ENCODE measurements at regions not wholly inside any gene's neighbourhood (a gene's known extent, or its start where the extent isn't known, plus 50 kb on each side); places are given as distances from the start of the nearest gene placed in this dataset.

- intact Hi-C loops (cut with micrococcal nuclease; ENCODE audit: unreplicated experiment): loop anchor here (10.0 kb wide), 1 partner anchor 61 kb away; no protein-coding TSS in a partner anchor
- TF ChIP-seq, protein P1, sequence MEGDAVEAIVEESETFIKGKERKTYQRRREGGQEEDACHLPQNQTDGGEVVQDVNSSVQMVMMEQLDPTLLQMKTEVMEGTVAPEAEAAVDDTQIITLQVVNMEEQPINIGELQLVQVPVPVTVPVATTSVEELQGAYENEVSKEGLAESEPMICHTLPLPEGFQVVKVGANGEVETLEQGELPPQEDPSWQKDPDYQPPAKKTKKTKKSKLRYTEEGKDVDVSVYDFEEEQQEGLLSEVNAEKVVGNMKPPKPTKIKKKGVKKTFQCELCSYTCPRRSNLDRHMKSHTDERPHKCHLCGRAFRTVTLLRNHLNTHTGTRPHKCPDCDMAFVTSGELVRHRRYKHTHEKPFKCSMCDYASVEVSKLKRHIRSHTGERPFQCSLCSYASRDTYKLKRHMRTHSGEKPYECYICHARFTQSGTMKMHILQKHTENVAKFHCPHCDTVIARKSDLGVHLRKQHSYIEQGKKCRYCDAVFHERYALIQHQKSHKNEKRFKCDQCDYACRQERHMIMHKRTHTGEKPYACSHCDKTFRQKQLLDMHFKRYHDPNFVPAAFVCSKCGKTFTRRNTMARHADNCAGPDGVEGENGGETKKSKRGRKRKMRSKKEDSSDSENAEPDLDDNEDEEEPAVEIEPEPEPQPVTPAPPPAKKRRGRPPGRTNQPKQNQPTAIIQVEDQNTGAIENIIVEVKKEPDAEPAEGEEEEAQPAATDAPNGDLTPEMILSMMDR (conservative IDR thresholded peaks at IDR 0.05; ENCODE audit: low read depth, low read length): no peak
- no peak for TF ChIP-seq EZH2 (IDR thresholded peaks at IDR 0.05; ENCODE audit: borderline replicate concordance, low read depth, low read length, poor library complexity, severe bottlenecking)
- BruUV-seq (replicated peaks): no TSS peak
- H3K4me1 ChIP-seq (ENCODE audit: insufficient read depth, low read length, poor library complexity, severe bottlenecking): no peaks in the 10 kb centered on the region
- no peak overlapping the region for H3K4me3 ChIP-seq (ENCODE audit: low read depth, low read length, poor library complexity, severe bottlenecking)
- H3K36me3 ChIP-seq (ENCODE audit: insufficient read depth, low read length, poor library complexity, severe bottlenecking): no peaks in the 10 kb centered on the region
- H3K27ac ChIP-seq (ENCODE audit: low read depth, low read length, poor library complexity, severe bottlenecking): no peak overlapping the region
- no peak for DNase-seq (ENCODE audit: low spot score)
- CTCF ChIA-PET: no interaction called here
- peaks cover 17% of the 10 kb centered on the region for H3K9me3 ChIP-seq (ENCODE audit: low read depth, low read length, poor library complexity, severe bottlenecking)
- H3K27me3 ChIP-seq (replicated peaks; ENCODE audit: insufficient read depth, low read depth, low read length, poor library complexity): no peaks in the 10 kb centered on the region
- POLR2A ChIA-PET (ENCODE audit: low non-redundant PET): no interaction called here
Measured at GRCh38 chr9:102135768-102136167, 397.3 kb upstream of the GRIN3A start.

DNA sequence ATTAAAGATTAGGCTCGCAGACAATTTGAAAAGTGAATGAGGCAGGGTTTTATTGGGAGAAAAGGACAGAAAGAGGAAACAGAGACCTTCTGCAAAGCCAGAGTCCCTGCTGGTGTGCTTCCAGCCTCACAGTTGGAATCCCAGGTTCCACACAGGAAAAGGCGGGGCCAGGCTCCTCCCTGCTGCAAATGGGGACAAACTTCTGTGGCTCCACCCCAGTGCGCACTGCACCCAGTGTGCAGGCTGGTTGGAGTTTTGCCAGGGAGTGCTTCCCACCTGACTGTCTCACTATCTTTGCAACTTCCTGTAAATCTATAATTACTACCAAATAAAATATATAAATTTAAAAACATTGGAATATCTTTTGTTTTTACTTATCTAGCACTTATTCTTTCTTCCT, 386.0 kb upstream of the GRIN3A start:
- H3K9me3 ChIP-seq (ENCODE audit: low read depth, low read length, poor library complexity, severe bottlenecking): no peaks in the 10 kb centered on the region
- no peaks in the 10 kb centered on the region for H3K4me1 ChIP-seq (ENCODE audit: insufficient read depth, low read length, poor library complexity, severe bottlenecking)
- no peak overlapping the region for H3K27ac ChIP-seq (ENCODE audit: low read depth, low read length, poor library complexity, severe bottlenecking)
- BruUV-seq (replicated peaks): no TSS peak
- ChIA-PET CTCF (no interaction called here), POLR2A (ENCODE audit: low non-redundant PET) (no interaction called here)
- TF ChIP-seq EZH2 (IDR thresholded peaks at IDR 0.05; ENCODE audit: borderline replicate concordance, low read depth, low read length, poor library complexity, severe bottlenecking): no peak
- TF ChIP-seq, protein P1 (conservative IDR thresholded peaks at IDR 0.05; ENCODE audit: low read depth, low read length): no peak
- intact Hi-C loops (cut with micrococcal nuclease; ENCODE audit: unreplicated experiment): no loop called here
- no peaks in the 10 kb centered on the region for H3K27me3 ChIP-seq (replicated peaks; ENCODE audit: insufficient read depth, low read depth, low read length, poor library complexity)
- H3K4me3 ChIP-seq (ENCODE audit: low read depth, low read length, poor library complexity, severe bottlenecking): no peak overlapping the region
- H3K36me3 ChIP-seq (ENCODE audit: insufficient read depth, low read length, poor library complexity, severe bottlenecking): no peaks in the 10 kb centered on the region
- peak; percentile 18 for DNase-seq (ENCODE audit: low spot score)

DNA sequence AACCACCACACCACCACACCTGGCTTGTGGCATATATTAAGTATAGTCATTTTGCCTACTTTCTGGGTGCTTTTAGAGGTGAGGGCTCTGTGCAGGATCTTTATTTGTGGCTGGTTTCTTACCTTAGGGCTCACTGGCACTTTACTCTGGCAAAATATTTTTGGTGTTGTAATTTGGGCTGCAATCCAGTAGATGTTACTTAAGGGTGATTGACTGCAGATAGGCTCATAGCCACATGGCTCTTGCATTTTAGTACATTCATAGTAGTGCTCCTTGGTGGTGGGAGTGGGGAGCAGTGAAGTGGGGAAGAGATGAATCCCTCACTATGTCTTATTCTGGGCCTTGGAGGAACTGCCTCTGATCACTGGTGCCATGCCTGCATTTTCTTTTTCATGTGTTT, 376.1 kb upstream of the GRIN3A start:
- Histone ChIP-seq H3K4me1 (ENCODE audit: insufficient read depth, low read length, poor library complexity, severe bottlenecking) (no peaks in the 10 kb centered on the region), H3K27me3 (replicated peaks; ENCODE audit: insufficient read depth, low read depth, low read length, poor library complexity) (no peaks in the 10 kb centered on the region), H3K9me3 (ENCODE audit: low read depth, low read length, poor library complexity, severe bottlenecking) (peaks cover 25% of the 10 kb centered on the region), H3K4me3 (ENCODE audit: low read depth, low read length, poor library complexity, severe bottlenecking) (no peak overlapping the region), H3K36me3 (ENCODE audit: insufficient read depth, low read length, poor library complexity, severe bottlenecking) (no peaks in the 10 kb centered on the region), H3K27ac (ENCODE audit: low read depth, low read length, poor library complexity, severe bottlenecking) (no peak overlapping the region)
- TF ChIP-seq, protein P1 (conservative IDR thresholded peaks at IDR 0.05; ENCODE audit: low read depth, low read length): no peak
- TF ChIP-seq EZH2 (IDR thresholded peaks at IDR 0.05; ENCODE audit: borderline replicate concordance, low read depth, low read length, poor library complexity, severe bottlenecking): no peak
- BruUV-seq (replicated peaks): no TSS peak
- DNase-seq (ENCODE audit: low spot score): no peak
- ChIA-PET CTCF (no interaction called here), POLR2A (ENCODE audit: low non-redundant PET) (no interaction called here)
- intact Hi-C loops (cut with micrococcal nuclease; ENCODE audit: unreplicated experiment): no loop called here
